NCI-H2081 (cell line): ENCODE measurements at regions not wholly inside any gene's neighbourhood (a gene's known extent, or its start where the extent isn't known, plus 50 kb on each side); places are given as distances from the start of the nearest gene placed in this dataset.
A peak's percentile ranks its signal among the peaks of the same experiment; 100 is the strongest.

Source experiments
- DNase-seq, 2 experiments: peaks; one replicate each; lab custom pipeline; 2025; lab: John Stamatoyannopoulos, UW

- DNase-seq, result no peak
Measured at GRCh38 chr2:37425408-37425807, 81.0 kb downstream of the QPCT start.

- no peak for DNase-seq
Measured at GRCh38 chr2:37427241-37427640, 82.8 kb downstream of the QPCT start.

GRCh38 chr2:37436323-37436722 is 91.9 kb downstream of the QPCT start:
- no peak for DNase-seq

- DNase-seq, result no peak
Measured at GRCh38 chr2:37439131-37439642, 94.8 kb downstream of the QPCT start.

GRCh38 chr2:37441055-37441454 is 96.6 kb downstream of the QPCT start:
- no peak for DNase-seq

- no peak for DNase-seq
Measured at GRCh38 chr2:37443082-37443481, 98.7 kb downstream of the QPCT start.

- DNase-seq, result no peak
Measured at GRCh38 chr2:37447446-37447845, 103.0 kb downstream of the QPCT start.

GRCh38 chr2:37448342-37449120 is 104.1 kb downstream of the QPCT start:
- no peak for DNase-seq

GRCh38 chr2:37449761-37450296 is 105.4 kb downstream of the QPCT start:
- no peak for DNase-seq

- no peak for DNase-seq
Measured at GRCh38 chr2:37453027-37453426, 108.6 kb downstream of the QPCT start.

- peak in 1 of 2 experiments; percentile 33 for DNase-seq
Measured at GRCh38 chr2:37454851-37455762, 110.7 kb downstream of the QPCT start.

GRCh38 chr2:37456479-37456878 is 112.0 kb downstream of the QPCT start:
- peak in 1 of 2 experiments; percentile 19 for DNase-seq

GRCh38 chr2:37457401-37457901 is 113.0 kb downstream of the QPCT start:
- no peak for DNase-seq

GRCh38 chr2:37458133-37458532 is 113.7 kb downstream of the QPCT start:
- DNase-seq, result no peak

- DNase-seq, result no peak
Measured at GRCh38 chr2:37459095-37459981, 114.9 kb downstream of the QPCT start.

- no peak for DNase-seq
Measured at GRCh38 chr2:37460896-37461229, 116.4 kb downstream of the QPCT start.

- DNase-seq, result no peak
Measured at GRCh38 chr2:37464067-37464466, 119.6 kb downstream of the QPCT start.

- no peak for DNase-seq
Measured at GRCh38 chr2:37466533-37467222, 122.2 kb downstream of the QPCT start.

- DNase-seq, result no peak
Measured at GRCh38 chr2:37468170-37468569, 123.7 kb downstream of the QPCT start.

- DNase-seq, result no peak
Measured at GRCh38 chr2:37469126-37469525, 124.7 kb downstream of the QPCT start.

GRCh38 chr2:37471104-37471503 is 126.7 kb downstream of the QPCT start:
- no peak for DNase-seq
